RWPE1 (cell line): ENCODE measurements at regions not wholly inside any gene's neighbourhood (a gene's known extent, or its start where the extent isn't known, plus 50 kb on each side); places are given as distances from the start of the nearest gene placed in this dataset.

Source experiments
- CTCF ChIA-PET: fragments of 350-600 bp; sonication (Branson Sonifier 250); formaldehyde crosslinking; extraction: SDS; loops from one replicate; lab custom pipeline; 2021; lab: Yijun Ruan, JAX
- POLR2A ChIA-PET: fragments of 400-600 bp; formaldehyde crosslinking; extraction: SDS; loops from one replicate; lab custom pipeline; 2020; ENCODE audit warnings: antibody characterized with exemption; ENCODE audit not compliant: low non-redundant PET; lab: Yijun Ruan, JAX
- DNase-seq: peaks from one replicate; pipeline ENCODE4 v3.0.0; 2012; ENCODE audit warnings: low spot score
- H3K27ac ChIP-seq: fragments of 450-650 bp; 2 replicates; pipeline ENCODE4 v1.5.1; 2017
- CTCF ChIP-seq: fragments of 450-650 bp; conservative IDR thresholded peaks from 2 replicates; pipeline ENCODE4 v1.5.1; 2017; ENCODE audit warnings: low read depth, mild to moderate bottlenecking

GRCh38 chr7:17009933-17010332 lies 128.2 kb upstream of the AGR3 start:
- POLR2A ChIA-PET = no interaction called here
- DNase-seq = no peak
- CTCF ChIA-PET = interaction anchor here (0.6 to 0.8 kb wide), 4 partner anchors 84 to 1786 kb away, joined by 3 to 4 read pairs (median 3); no protein-coding TSS in a partner anchor
- no peak for TF ChIP-seq CTCF
- H3K27ac ChIP-seq = no peak overlapping the region

- ChIA-PET CTCF (no interaction called here), POLR2A (no interaction called here)
Observed at GRCh38 chr7:17010637-17011300, 129.0 kb upstream of the AGR3 start.

GRCh38 chr7:17013204-17013603 lies 131.4 kb upstream of the AGR3 start:
- CTCF ChIA-PET = interaction anchor here (0.5 to 0.7 kb wide), 3 partner anchors 12 to 1518 kb away, joined by 3 read pairs; no protein-coding TSS in a partner anchor
- POLR2A ChIA-PET = no interaction called here
- no peak for DNase-seq
- no peak for TF ChIP-seq CTCF
- no peak overlapping the region for H3K27ac ChIP-seq

More at GRCh38 chr7:17010637-17011300, 129.0 kb upstream of the AGR3 start:
- TF ChIP-seq CTCF = no peak
- H3K27ac ChIP-seq = no peak overlapping the region
- no peak for DNase-seq

- ChIA-PET CTCF (no interaction called here), POLR2A (no interaction called here)
- H3K27ac ChIP-seq = no peak overlapping the region
- DNase-seq = no peak
- TF ChIP-seq CTCF = no peak
Observed at GRCh38 chr7:17014686-17015085, 132.9 kb upstream of the AGR3 start.

- no peak for DNase-seq
- ChIA-PET CTCF (interaction anchor here (0.5 kb wide), 1 partner anchor 10 kb away, joined by 3 read pairs; no protein-coding TSS in a partner anchor), POLR2A (no interaction called here)
- no peak for TF ChIP-seq CTCF
- no peak overlapping the region for H3K27ac ChIP-seq
Observed at GRCh38 chr7:17015598-17016031, 133.8 kb upstream of the AGR3 start.

GRCh38 chr7:17016402-17017010 lies 134.7 kb upstream of the AGR3 start:
- no peak for TF ChIP-seq CTCF
- H3K27ac ChIP-seq = no peak overlapping the region
- no peak for DNase-seq
- ChIA-PET POLR2A (no interaction called here), CTCF (no interaction called here)
